GM18951 (cell line): ENCODE measurements at regions not wholly inside any gene's neighbourhood (a gene's known extent, or its start where the extent isn't known, plus 50 kb on each side); places are given as distances from the start of the nearest gene placed in this dataset.

Experiments
- POLR2A ChIP-seq: IDR thresholded peaks from 4 replicates; pipeline ENCODE4 v1.6.1; 2011; ENCODE audit warnings: mild to moderate bottlenecking; ENCODE audit not compliant: insufficient read length, insufficient read depth; ENCODE audit errors: extremely low read depth
- in situ Hi-C: fragments of 300-500 bp; cut with MboI; formaldehyde crosslinking; loops from one replicate; pipeline ENCODE4 v1.12.0; 2022; ENCODE audit warnings: low sequenced_read_pairs, mixed read lengths, inconsistent platforms; ENCODE audit not compliant: unreplicated experiment

DNA sequence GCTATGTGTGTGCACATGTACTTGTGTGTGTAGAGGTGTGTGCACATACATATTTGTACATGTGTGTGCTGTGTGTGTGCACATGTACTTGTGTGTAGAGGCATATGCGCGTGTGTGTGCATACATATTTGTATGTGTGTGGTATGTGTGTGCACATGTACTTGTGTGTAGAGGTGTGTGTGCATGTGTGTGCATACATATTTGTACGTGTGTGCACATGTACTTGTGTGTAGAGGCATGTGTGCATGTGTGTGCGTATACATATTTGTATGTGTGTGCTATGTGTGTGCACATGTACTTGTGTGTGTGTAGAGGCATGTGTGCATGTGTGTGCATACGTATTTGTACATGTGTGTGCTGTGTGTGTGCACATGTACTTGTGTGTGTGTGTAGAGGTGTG is 291.9 kb downstream of the AJAP1 start:
- in situ Hi-C loops = no loop called here

DNA sequence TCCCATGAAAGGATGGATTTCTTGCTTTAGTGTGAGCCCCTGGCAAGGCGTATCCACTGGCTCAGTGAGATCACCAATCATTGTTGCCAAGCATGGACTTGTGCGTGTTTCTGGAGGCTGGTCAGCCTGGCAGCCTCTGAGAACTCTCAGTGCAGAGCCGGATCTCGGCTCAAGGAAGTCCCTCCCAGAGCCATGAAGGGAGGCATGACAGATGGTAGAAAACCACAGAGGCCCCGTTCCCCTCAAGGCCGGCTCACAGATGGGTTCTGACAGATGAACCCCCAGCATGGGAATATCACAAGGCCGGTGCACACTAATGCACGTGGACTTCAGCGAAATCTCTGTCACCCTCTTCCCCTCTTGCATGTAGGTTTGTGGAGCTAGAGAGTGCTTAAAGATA is 290.5 kb downstream of the AJAP1 start:
- in situ Hi-C loops = no loop called here
- no peak for TF ChIP-seq POLR2A

More for the DNA sequence above, 291.9 kb downstream of the AJAP1 start:
- TF ChIP-seq POLR2A = no peak

DNA sequence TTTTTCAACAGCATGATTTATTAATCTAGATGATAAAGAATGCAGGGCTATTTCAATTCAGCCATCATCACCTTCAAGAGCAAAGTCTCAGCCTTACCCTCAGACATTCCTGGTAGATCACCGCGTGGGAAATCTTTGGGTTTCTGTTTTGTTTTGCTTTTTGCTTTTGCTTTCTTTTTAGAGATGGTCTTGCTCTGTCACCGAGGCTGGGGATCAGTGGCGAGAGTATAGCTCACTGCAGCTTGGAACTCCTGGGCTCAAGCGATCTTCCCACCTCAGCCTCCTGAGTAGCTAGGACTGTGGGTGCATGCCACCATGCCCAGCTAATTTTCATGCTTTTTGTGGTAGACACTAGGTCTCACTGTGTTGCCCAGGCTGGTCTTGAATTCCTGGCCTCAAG is 289.7 kb downstream of the AJAP1 start:
- TF ChIP-seq POLR2A = no peak
- in situ Hi-C loops = no loop called here

DNA sequence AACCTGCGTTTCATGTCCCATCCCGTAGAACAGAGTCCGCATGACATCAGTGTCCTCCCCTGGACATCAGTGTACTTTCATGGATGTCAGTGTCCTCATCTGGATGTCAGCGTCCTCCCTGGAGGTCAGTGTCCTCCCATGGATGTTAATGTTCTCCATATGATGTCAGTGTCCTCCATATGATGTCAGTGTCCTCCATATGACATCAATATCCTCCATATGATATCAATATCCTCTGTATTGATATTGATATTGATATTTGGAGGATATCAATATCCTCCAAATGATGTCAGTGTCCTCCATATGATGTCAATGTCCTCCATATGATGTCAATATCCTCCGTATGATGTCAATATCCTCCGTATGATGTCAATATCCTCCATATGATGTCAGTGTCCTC is 284.9 kb downstream of the AJAP1 start:
- in situ Hi-C loops = no loop called here
- TF ChIP-seq POLR2A = no peak

DNA sequence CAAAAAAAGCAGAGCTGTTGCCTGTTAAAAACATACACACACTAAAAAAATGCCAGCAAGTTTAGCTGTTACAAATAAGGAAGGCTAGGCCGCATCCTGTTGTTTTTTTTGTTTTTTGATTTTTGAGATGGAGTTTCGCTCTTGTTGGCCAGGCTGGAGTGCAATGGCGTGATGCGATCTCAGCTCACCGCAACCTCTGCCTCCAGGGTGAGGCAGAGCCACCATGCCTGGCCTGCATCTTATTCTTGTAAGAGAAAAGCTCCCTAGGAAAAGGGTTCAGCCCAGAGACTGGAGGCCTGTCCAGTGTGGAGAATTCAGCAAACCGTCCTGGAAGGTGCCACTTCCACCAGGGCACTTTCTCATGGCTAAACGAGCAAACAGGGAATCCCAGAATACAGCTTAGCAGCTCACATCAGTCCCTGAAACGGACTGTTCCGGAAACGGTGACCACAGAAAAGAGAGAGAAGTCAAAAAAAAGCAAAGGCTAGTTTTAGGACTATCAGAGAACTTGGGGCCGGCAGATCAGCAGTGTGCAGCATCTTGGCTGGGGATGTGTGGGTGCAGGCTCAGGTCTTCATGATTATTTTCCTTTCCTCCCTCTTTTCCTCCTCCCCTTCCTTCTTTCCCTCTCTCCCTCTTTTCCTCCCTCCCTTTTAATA is 283.6 kb downstream of the AJAP1 start:
- TF ChIP-seq POLR2A = no peak
- in situ Hi-C loops = no loop called here

DNA sequence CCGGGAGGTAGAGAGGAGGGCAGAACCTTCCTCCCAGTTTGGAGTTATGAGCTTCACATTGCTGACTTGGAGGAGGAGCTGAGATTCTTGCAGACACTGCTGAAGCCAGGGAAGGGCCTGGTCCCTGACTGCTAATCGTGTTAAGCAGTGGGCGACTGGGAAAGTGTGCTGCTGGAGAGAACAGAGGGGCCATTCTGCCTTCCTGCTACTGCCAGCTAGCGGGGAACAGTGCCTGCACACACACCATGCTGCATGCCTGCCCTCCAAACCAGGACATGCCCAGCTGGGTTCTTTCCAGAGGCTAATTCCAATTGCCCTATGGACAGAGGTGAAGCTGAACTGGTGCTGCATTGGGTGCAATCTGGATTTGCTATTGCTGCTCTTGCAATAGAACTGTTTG is 281.4 kb downstream of the AJAP1 start:
- no peak for TF ChIP-seq POLR2A
- in situ Hi-C loops = no loop called here

DNA sequence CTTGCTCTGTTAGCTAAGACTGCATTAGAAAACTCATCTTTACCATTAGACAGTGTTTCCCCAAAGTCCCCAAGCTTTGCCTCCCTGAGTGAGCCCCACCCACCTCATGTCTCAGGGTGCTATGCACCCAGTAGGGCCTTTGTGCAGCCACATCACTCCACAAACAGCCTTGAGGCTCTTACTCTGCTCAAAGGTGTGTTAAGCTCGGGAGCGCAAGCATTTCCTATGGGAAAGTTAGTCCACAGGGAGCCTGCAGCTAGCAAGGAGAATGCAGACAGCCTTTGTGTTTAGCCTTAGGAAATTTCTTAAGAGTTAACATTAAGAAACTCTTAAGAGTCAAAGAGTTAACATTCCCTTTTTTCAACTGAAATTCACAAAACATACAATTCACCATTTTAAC is 278.8 kb downstream of the AJAP1 start:
- no peak for TF ChIP-seq POLR2A
- in situ Hi-C loops = no loop called here

DNA sequence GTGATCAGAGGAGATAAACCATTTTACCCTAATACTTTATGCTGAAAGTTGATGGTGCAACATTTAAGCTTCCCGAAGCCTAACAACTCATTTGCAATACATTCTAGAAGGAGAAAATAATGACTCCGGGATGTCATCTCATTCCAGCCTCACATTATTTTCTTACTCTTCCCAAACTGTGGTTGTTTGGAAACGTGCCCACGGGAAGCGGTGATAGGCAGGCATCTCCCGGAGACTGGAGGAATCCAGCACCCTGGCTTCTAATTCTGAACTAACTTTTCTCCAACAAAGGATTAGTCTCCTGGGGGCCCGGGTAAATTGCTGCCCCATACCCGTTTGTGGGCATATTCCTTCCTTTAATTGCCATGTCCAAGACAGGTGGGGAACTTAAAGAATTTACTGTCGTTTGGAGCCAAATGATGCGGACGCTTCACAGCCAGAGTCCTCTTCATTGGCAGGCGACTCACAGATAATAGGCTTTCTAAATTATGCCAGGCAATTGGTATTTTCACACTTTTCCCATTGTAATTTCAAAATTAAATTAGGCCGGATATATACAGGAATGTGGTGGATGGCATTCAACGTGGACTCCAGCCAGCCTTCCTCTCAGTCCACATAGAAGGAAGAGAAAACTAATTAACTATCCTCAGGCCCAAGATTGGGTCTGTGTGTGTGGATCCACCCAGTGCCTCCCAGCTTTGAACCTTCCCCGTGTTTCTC is 278.1 kb downstream of the AJAP1 start:
- TF ChIP-seq POLR2A = no peak
- in situ Hi-C loops = no loop called here

DNA sequence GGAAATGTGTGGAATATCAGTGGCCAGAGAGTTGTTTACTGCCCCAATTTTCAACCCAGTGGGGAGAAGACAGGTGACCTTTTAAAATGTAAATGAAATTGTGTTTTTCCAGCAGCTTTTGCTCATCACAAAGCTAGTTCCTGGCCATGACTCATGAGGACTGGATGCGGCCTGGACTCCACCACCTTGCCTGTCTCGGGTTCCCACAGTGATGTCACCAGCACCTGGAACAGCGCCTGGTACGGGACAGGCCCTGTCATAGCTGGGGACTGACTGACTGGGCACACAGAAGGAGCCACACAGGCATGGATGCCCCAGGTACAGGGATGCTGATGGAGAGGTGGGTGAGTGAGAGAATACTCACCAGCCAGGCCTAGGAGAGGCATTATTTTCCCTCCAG is 277.1 kb downstream of the AJAP1 start:
- in situ Hi-C loops = no loop called here
- TF ChIP-seq POLR2A = no peak

DNA sequence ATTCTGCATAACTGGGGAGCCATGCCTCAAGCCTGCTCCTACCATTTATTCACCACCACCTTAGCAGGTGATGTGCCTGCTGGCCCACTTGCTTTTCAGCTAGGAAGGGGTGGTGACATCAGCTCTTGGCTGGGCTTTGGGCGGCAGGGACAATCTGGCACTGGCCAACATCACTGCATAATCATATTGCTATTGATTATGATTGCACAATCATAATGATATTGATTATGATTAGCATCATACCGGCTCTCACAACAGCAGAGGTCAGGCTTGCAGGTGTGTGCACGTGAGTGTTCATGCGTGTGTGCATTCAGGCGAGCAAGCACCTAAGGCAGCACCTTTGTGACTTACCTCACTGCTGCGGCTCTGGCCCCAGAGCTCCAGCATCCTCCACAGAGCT is 273.8 kb downstream of the AJAP1 start:
- in situ Hi-C loops = no loop called here
- TF ChIP-seq POLR2A = no peak

DNA sequence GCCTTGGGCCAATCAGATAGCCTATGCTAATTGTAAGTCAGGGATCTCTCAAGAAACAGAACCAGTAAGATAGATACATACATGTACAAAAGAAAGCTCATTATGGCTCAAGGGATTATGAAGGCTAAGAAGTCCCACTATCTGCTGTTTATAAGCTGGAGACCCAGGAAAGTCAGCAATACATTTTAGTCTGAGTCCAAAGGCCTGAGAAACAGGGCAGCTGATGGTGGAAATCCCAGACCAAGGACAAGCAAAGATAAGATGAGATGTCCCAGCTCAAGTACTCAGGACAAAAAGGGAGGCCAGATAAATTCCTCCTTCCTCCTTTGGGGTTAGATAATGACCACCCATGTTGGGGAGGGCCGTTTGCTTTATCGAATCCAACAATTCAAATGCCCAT is 269.9 kb downstream of the AJAP1 start:
- in situ Hi-C loops = no loop called here

DNA sequence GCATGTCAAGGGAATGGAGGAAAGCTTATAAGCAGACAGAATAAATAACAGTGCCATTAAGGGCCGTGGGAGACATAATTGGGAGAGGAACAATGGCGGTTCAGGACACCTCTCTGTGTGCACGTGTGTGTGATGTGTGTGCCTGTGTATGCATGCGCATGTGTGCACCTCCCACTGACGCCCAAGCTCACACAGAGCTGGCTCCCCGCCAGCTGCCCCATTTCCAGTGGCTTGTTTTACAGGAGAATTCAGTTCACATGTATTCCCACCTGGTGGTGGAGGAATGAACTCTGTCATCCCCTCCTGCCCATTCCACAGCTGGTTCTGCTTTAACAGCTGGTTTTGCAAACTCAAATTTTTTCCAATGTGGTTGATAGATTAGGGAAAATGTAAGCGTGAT is 262.2 kb downstream of the AJAP1 start:
- no peak for TF ChIP-seq POLR2A
- in situ Hi-C loops = no loop called here

More for the DNA sequence above, 269.9 kb downstream of the AJAP1 start:
- TF ChIP-seq POLR2A = no peak

DNA sequence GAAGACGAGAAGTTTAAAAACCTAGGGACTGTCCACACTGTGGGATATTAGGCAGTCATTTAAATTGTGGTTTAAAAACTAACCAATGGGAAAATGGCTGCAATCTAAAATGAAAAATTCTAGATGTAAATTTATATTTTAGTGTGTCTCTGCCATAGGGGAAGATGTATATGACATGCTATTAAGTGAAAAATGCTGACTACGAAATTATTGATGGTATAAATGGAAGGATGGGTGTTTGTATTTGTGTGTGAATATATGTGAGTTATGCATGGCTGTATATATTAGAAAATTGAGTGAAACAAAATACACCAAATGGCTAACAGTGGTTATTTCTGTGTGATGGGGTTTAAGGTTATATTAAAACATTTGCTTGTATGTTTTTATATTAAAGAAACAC is 260.7 kb downstream of the AJAP1 start:
- in situ Hi-C loops = no loop called here
- no peak for TF ChIP-seq POLR2A

DNA sequence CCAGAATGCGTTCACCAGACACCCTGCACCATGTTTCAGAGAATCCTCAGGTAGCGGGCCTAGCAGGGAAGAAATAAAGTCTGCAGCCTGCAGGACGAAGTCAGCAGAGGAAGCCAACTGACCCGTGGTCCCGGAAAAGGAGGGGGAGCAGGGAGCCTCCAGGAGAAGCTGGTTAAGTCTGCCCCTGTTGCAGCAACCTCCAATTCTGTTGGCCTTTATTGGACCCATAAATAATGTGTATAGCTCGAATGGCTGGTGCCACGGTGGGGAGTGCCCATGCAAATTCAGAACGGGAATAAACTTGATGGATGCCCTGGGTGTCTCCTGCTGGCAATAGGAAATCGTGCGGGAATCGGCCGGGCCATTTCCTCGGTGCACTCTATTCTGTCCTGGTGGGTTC is 254.1 kb downstream of the AJAP1 start:
- TF ChIP-seq POLR2A = no peak
- in situ Hi-C loops = no loop called here
